ENCODE measurements at regions not wholly inside any gene's neighbourhood (a gene's known extent, or its start where the extent isn't known, plus 50 kb on each side); places are given as distances from the start of the nearest gene placed in this dataset.

DNA sequence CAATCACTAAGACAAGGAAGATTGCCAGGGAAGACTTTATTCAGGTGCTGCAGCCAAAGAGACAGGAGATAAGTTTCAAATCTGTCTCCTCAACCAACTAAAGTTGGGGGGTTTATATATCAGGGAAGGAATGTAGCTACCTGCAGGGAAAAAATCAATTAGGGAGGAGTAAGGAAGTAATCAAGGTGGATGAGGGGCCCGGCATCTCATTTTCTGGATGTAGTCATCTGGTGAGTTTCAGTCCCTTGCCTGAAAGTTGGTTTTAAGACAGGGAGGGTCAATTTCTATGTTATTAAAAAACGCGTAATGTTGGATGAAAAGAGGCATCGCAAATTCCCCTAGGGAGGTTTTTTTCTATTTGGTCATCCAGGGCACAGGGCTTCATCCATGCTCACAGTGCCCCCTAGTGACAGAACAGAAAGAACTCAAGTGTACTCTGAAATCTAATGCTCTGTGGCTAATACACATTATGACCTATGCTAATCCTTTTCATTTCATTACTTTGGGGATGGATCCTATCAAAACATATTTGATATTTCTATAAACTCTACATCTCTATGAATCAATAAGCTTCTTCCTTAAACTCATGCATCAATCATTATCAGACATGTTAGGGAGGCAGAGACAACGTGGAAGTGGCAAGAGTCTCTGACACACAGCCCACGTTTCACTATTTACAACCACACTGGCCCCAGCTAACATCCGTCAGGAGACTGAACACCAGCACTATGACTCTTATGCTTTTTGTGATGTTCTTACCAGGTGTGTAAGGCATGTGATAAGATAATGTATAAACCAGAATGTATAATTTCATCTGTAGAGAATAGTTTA is 1577.0 kb upstream of the TENM3 start:
- TF ChIP-seq, protein P1, sequence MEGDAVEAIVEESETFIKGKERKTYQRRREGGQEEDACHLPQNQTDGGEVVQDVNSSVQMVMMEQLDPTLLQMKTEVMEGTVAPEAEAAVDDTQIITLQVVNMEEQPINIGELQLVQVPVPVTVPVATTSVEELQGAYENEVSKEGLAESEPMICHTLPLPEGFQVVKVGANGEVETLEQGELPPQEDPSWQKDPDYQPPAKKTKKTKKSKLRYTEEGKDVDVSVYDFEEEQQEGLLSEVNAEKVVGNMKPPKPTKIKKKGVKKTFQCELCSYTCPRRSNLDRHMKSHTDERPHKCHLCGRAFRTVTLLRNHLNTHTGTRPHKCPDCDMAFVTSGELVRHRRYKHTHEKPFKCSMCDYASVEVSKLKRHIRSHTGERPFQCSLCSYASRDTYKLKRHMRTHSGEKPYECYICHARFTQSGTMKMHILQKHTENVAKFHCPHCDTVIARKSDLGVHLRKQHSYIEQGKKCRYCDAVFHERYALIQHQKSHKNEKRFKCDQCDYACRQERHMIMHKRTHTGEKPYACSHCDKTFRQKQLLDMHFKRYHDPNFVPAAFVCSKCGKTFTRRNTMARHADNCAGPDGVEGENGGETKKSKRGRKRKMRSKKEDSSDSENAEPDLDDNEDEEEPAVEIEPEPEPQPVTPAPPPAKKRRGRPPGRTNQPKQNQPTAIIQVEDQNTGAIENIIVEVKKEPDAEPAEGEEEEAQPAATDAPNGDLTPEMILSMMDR (IDR thresholded peaks at IDR 0.05 in 4 of 5, conservative IDR thresholded peaks at IDR 0.05 in 1 of 5), result no peak
- no peak for TF ChIP-seq POLR2A (IDR thresholded peaks at IDR 0.05)

All from gastrocnemius medialis (tissue), 4 donors.